ENCODE measurements at regions not wholly inside any gene's neighbourhood (a gene's known extent, or its start where the extent isn't known, plus 50 kb on each side); places are given as distances from the start of the nearest gene placed in this dataset.

- WGBS (ENCODE audit: insufficient coverage, low coverage, missing lambda C conversion rate), result 0% methylated on average over 2 of the region's 2 CpGs
- in situ Hi-C loops (cut with MboI), result no loop called here
Measured at GRCh38 chr2:38154395-38154794, 78.4 kb upstream of the CYP1B1 start.

More at GRCh38 chr2:38154395-38154794, 78.4 kb upstream of the CYP1B1 start:
- FAIRE-seq, result no peak
- no peak for ATAC-seq
- ChIA-PET CTCF (ENCODE audit: low intra/inter-chr PET ratio) (no interaction called here), POLR2A (no interaction called here)
- H3K36me3 ChIP-seq (ENCODE audit: control insufficient read depth, insufficient read depth, low read length), result no peaks in the 10 kb centered on the region
- H3K9me3 ChIP-seq (replicated peaks; ENCODE audit: control insufficient read depth, insufficient read depth, low read depth, low read length), result no peaks in the 10 kb centered on the region
- no peak for DNase-seq (ENCODE audit: extremely low read depth in 1 of 4, low spot score in 3 of 4)
- no peak overlapping the region for H3K4me3 ChIP-seq
- no peak overlapping the region for H3K4me2 ChIP-seq (ENCODE audit: insufficient read depth, low read length)
- no peaks in the 10 kb centered on the region for H3K9me1 ChIP-seq (ENCODE audit: control insufficient read depth, insufficient read depth, low read length)
- BruUV-seq (replicated peaks), result no TSS peak
- TF ChIP-seq POU5F1 (IDR thresholded peaks at IDR 0.05; ENCODE audit: borderline replicate concordance, low read depth, low read length, partially characterized antibody) (no peak), E2F1 (CRISPR knock-in tag; IDR thresholded peaks at IDR 0.05) (no peak), TAF15 (IDR thresholded peaks at IDR 0.05; ENCODE audit: low read depth, low read length) (no peak), ZNF785 (CRISPR knock-in tag; IDR thresholded peaks at IDR 0.05) (no peak), ZNF3 (CRISPR knock-in tag; IDR thresholded peaks at IDR 0.05) (no peak), NR3C1 (CRISPR knock-in tag; IDR thresholded peaks at IDR 0.05) (no peak), EGR1 (conservative IDR thresholded peaks at IDR 0.05) (no peak), TAL1 (IDR thresholded peaks at IDR 0.05) (no peak), PML (IDR thresholded peaks at IDR 0.05; ENCODE audit: low read length) (no peak), ZNF75A (CRISPR knock-in tag; IDR thresholded peaks at IDR 0.05) (no peak), PHTF2 (CRISPR knock-in tag; IDR thresholded peaks at IDR 0.05) (no peak), ZNF740 (CRISPR knock-in tag; IDR thresholded peaks at IDR 0.05) (no peak), ZNF740 (tag; IDR thresholded peaks at IDR 0.05) (no peak), CCAR2 (IDR thresholded peaks at IDR 0.05; ENCODE audit: low read depth, low read length) (no peak)
- H3K4me1 ChIP-seq (replicated peaks in 1 of 2; ENCODE audit: control insufficient read depth in 2 of 2, insufficient read depth in 2 of 2, low read length in 2 of 2), result peaks cover 0 to 7% of the 10 kb centered on the region in 2 experiments; a peak in 3 of 5 replicates
- no peak overlapping the region for H3K27ac ChIP-seq (ENCODE audit: extremely low read depth, low read depth, low read length)
- H2AFZ ChIP-seq (ENCODE audit: low read depth, low read length), result no peak overlapping the region; the same call in 1 of the 2 replicates
- intact Hi-C loops (cut with micrococcal nuclease), result no loop called here
- H4K20me1 ChIP-seq (replicated peaks; ENCODE audit: control insufficient read depth, insufficient read depth, low read length), result no peaks in the 10 kb centered on the region
- H3K79me2 ChIP-seq (ENCODE audit: control insufficient read depth, insufficient read depth, low read length), result no peaks in the 10 kb centered on the region
- peaks cover 7 to 34% of the 10 kb centered on the region in 2 experiments; a peak in 3 of 5 replicates for H3K27me3 ChIP-seq (ENCODE audit: control insufficient read depth in 2 of 2, insufficient read depth in 2 of 2, low read length in 2 of 2)
- H3K9ac ChIP-seq (ENCODE audit: insufficient read depth in 1 of 2, low read depth in 2 of 2, low read length in 2 of 2), result no peak overlapping the region

Measured in K562 (cell line).